22Rv1 (cell line): ENCODE measurements at regions not wholly inside any gene's neighbourhood (a gene's known extent, or its start where the extent isn't known, plus 50 kb on each side); places are given as distances from the start of the nearest gene placed in this dataset.

Experiments
- CTCF ChIP-seq: fragments of 450-650 bp; IDR thresholded peaks from 2 replicates; pipeline ENCODE4 v1.5.1; 2017; ENCODE audit warnings: mild to moderate bottlenecking
- ZFX ChIP-seq: fragments of 450-650 bp; IDR thresholded peaks from 2 replicates; pipeline ENCODE4 v1.6.1; 2017; ENCODE audit warnings: antibody characterized with exemption, borderline replicate concordance

- no peak for TF ChIP-seq CTCF
- no peak for TF ChIP-seq ZFX
Observed at GRCh38 chr3:177609613-177610012, 412.3 kb upstream of the TBL1XR1 start.
